Vagina (tissue), 2 donors: ENCODE measurements at regions not wholly inside any gene's neighbourhood (a gene's known extent, or its start where the extent isn't known, plus 50 kb on each side); places are given as distances from the start of the nearest gene placed in this dataset.

Experiments
- POLR2A ChIP-seq, 2 donors: fragments of 450-650 bp; IDR thresholded peaks; one replicate each; pipeline ENCODE4 v1.6.1; 2017; ENCODE audit warnings: antibody characterized with exemption in 2 of 2, mild to moderate bottlenecking in 2 of 2, moderate library complexity in 2 of 2
- POLR2AphosphoS5 ChIP-seq, 2 donors: sonication (generic); formaldehyde crosslinking; IDR thresholded peaks; one replicate each; pipeline ENCODE4 v1.9.0; 2017; ENCODE audit warnings: antibody characterized with exemption in 2 of 2, mild to moderate bottlenecking in 2 of 2, low read depth in 1 of 2; ENCODE audit not compliant: insufficient read depth in 1 of 2
- TF ChIP-seq, protein P1 (sequence below), 3 experiments: fragments of 450-650 bp in 2 of 3; fragments of 200-600 bp in 1 of 3; sonication (generic) in 1 of 3; IDR thresholded peaks; one replicate each; pipeline ENCODE4 v1.5.1; 2017 to 2019; ENCODE audit warnings: antibody characterized with exemption in 3 of 3, mild to moderate bottlenecking in 2 of 3, moderate library complexity in 2 of 3

GRCh38 chr2:177124371-177124770, 88.2 kb upstream of the HNRNPA3 start:
- TF ChIP-seq POLR2AphosphoS5 (IDR thresholded peaks at IDR 0.05; ENCODE audit: insufficient read depth in 1 of 2, low read depth in 1 of 2) (peak in 1 of 2 donors; percentile 63), POLR2A (IDR thresholded peaks at IDR 0.05) (no peak)
- TF ChIP-seq, protein P1, sequence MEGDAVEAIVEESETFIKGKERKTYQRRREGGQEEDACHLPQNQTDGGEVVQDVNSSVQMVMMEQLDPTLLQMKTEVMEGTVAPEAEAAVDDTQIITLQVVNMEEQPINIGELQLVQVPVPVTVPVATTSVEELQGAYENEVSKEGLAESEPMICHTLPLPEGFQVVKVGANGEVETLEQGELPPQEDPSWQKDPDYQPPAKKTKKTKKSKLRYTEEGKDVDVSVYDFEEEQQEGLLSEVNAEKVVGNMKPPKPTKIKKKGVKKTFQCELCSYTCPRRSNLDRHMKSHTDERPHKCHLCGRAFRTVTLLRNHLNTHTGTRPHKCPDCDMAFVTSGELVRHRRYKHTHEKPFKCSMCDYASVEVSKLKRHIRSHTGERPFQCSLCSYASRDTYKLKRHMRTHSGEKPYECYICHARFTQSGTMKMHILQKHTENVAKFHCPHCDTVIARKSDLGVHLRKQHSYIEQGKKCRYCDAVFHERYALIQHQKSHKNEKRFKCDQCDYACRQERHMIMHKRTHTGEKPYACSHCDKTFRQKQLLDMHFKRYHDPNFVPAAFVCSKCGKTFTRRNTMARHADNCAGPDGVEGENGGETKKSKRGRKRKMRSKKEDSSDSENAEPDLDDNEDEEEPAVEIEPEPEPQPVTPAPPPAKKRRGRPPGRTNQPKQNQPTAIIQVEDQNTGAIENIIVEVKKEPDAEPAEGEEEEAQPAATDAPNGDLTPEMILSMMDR (IDR thresholded peaks at IDR 0.05) = no peak
